Esophagus muscularis mucosa (tissue), 4 donors: ENCODE measurements at regions not wholly inside any gene's neighbourhood (a gene's known extent, or its start where the extent isn't known, plus 50 kb on each side); places are given as distances from the start of the nearest gene placed in this dataset.
A peak's percentile ranks its signal among the peaks of the same experiment; 100 is the strongest.

ENCODE experiments used
- DNase-seq: peaks from one replicate; pipeline ENCODE4 v3.0.0-alpha.2; 2017; ENCODE audit errors: extremely low spot score
- H3K27ac ChIP-seq, 4 donors: fragments of 200-600 bp; sonication (generic); replicated peaks in 1 of 4; 1 replicate in 3 of 4; 2 replicates in 1 of 4; pipeline ENCODE4 v1.5.1; 2016 to 2019; ENCODE audit warnings: mild to moderate bottlenecking in 1 of 4
- H3K27me3 ChIP-seq, 4 donors: fragments of 200-600 bp; sonication (generic); one replicate each; pipeline versions ENCODE4 v1.5.1 to v1.6.0; 2016 to 2019
- H3K36me3 ChIP-seq, 4 donors: fragments of 200-600 bp; sonication (generic); one replicate each; pipeline ENCODE4 v1.5.1; 2016 to 2019
- H3K4me1 ChIP-seq, 4 donors: fragments of 200-600 bp; sonication (generic); one replicate each; pipeline ENCODE4 v1.5.1; 2016 to 2019
- H3K4me3 ChIP-seq, 4 donors: fragments of 200-600 bp; sonication (generic); 1 replicate in 2 of 4; 2 replicates in 2 of 4; pipeline ENCODE4 v1.5.1; 2016 to 2019; ENCODE audit warnings: mild to moderate bottlenecking in 4 of 4, moderate library complexity in 1 of 4
- H3K9me3 ChIP-seq, 4 donors: fragments of 200-600 bp; sonication (generic); 1 replicate in 3 of 4; 2 replicates in 1 of 4; pipeline ENCODE4 v1.5.1; 2016 to 2019
- CTCF ChIP-seq, 3 experiments: fragments of 200-600 bp in 2 of 3; fragments of 450-650 bp in 1 of 3; sonication (generic) in 2 of 3; IDR thresholded peaks; one replicate each; pipeline ENCODE4 v1.5.1; 2017 to 2019; ENCODE audit warnings: antibody characterized with exemption in 3 of 3, mild to moderate bottlenecking in 2 of 3, moderate library complexity in 1 of 3
- EP300 ChIP-seq: sonication (generic); formaldehyde crosslinking; IDR thresholded peaks from one replicate; pipeline ENCODE4 v1.6.1; 2017; ENCODE audit warnings: antibody characterized with exemption
- POLR2A ChIP-seq: fragments of 450-650 bp; IDR thresholded peaks from one replicate; pipeline ENCODE4 v1.6.1; 2017; ENCODE audit warnings: antibody characterized with exemption, moderate library complexity, mild to moderate bottlenecking, low read depth
- POLR2AphosphoS5 ChIP-seq, 2 donors: sonication (generic); formaldehyde crosslinking; IDR thresholded peaks; one replicate each; pipeline ENCODE4 v1.6.1; 2017; ENCODE audit warnings: antibody characterized with exemption in 2 of 2
- WGBS: methylation state at CpG from one replicate; pipeline ENCODE4 v1.1.5; 2018; 5-methylcytosine and 5-hydroxymethylcytosine counted together
- intact Hi-C: fragments of 100-400 bp; cut with DNase I; formaldehyde crosslinking; loops from one replicate; pipeline ENCODE4 v1.15.1; 2023

GRCh38 chr22:48538291-48538820 lies 1289.3 kb downstream of the BRD1 start:
- Histone ChIP-seq H3K4me1 (peaks cover 0 to 4% (median 0%) of the 10 kb centered on the region in 4 donors), H3K27me3 (peaks cover 0 to 60% (median 0%) of the 10 kb centered on the region in 4 donors), H3K36me3 (no peaks in the 10 kb centered on the region), H3K27ac (no peak overlapping the region), H3K4me3 (no peak overlapping the region), H3K9me3 (no peaks in the 10 kb centered on the region)
- intact Hi-C loops = no loop called here
- WGBS = 96% methylated on average over 12 of the region's 18 CpGs
- TF ChIP-seq EP300 (no peak), POLR2AphosphoS5 (IDR thresholded peaks at IDR 0.05) (no peak), CTCF (IDR thresholded peaks at IDR 0.05) (no peak), POLR2A (no peak)
- DNase-seq = no peak

GRCh38 chr22:48537343-48537680 lies 1290.4 kb downstream of the BRD1 start:
- intact Hi-C loops = no loop called here
- no peak overlapping the region for H3K4me3 ChIP-seq
- no peak for DNase-seq
- peaks cover 0 to 4% (median 0%) of the 10 kb centered on the region in 4 donors for H3K4me1 ChIP-seq
- H3K27me3 ChIP-seq = peaks cover 0 to 70% (median 0%) of the 10 kb centered on the region in 4 donors
- TF ChIP-seq CTCF (IDR thresholded peaks at IDR 0.05) = no peak
- TF ChIP-seq EP300 = no peak
- TF ChIP-seq POLR2AphosphoS5 (IDR thresholded peaks at IDR 0.05) = peak in 1 of 2 donors; percentile 2
- no peak for TF ChIP-seq POLR2A
- no peaks in the 10 kb centered on the region for H3K9me3 ChIP-seq
- H3K27ac ChIP-seq = peak overlapping the region in 3 of 4 donors; percentile 34 to 62 (median 40)
- 88% methylated on average over 3 of the region's 3 CpGs for WGBS
- H3K36me3 ChIP-seq = no peaks in the 10 kb centered on the region

GRCh38 chr22:48536541-48537342 lies 1290.9 kb downstream of the BRD1 start:
- peaks cover 0 to 72% (median 0%) of the 10 kb centered on the region in 4 donors for H3K27me3 ChIP-seq
- WGBS = 73% methylated on average over 22 of the region's 30 CpGs
- intact Hi-C loops = no loop called here
- no peaks in the 10 kb centered on the region for H3K9me3 ChIP-seq
- H3K36me3 ChIP-seq = no peaks in the 10 kb centered on the region
- peak overlapping the region in 2 of 4 donors; percentile 40 to 61 for H3K27ac ChIP-seq
- DNase-seq = no peak
- peaks cover 0 to 4% (median 0%) of the 10 kb centered on the region in 4 donors for H3K4me1 ChIP-seq
- no peak overlapping the region for H3K4me3 ChIP-seq
- no peak for TF ChIP-seq POLR2A
- no peak for TF ChIP-seq CTCF (IDR thresholded peaks at IDR 0.05)
- TF ChIP-seq POLR2AphosphoS5 (IDR thresholded peaks at IDR 0.05) = peak in 1 of 2 donors; percentile 9

- intact Hi-C loops = no loop called here
- no peak for DNase-seq
- no peaks in the 10 kb centered on the region for H3K36me3 ChIP-seq
- TF ChIP-seq POLR2AphosphoS5 (IDR thresholded peaks at IDR 0.05) = no peak
- no peak for TF ChIP-seq EP300
- no peak for TF ChIP-seq CTCF (IDR thresholded peaks at IDR 0.05)
- no peak for TF ChIP-seq POLR2A
- peak overlapping the region in 2 of 4 donors; percentile 26 to 59 for H3K27ac ChIP-seq
- no peaks in the 10 kb centered on the region for H3K9me3 ChIP-seq
- H3K27me3 ChIP-seq = peaks cover 0 to 72% (median 0%) of the 10 kb centered on the region in 4 donors
- 86% methylated on average over 36 of the region's 39 CpGs for WGBS
- H3K4me3 ChIP-seq = no peak overlapping the region
- peaks cover 0 to 4% (median 0%) of the 10 kb centered on the region in 4 donors for H3K4me1 ChIP-seq
These were observed 1291.7 kb downstream of the BRD1 start for GRCh38 chr22:48535868-48536540.
